Glutamatergic neuron (in vitro differentiated cells): ENCODE measurements at regions not wholly inside any gene's neighbourhood (a gene's known extent, or its start where the extent isn't known, plus 50 kb on each side); places are given as distances from the start of the nearest gene placed in this dataset.

Experiments used
- DNase-seq: peaks from one replicate; pipeline ENCODE4 v3.0.0; 2022
- H3K27ac Mint-ChIP-seq: one replicate; pipeline ENCODE4 v1.8.0; 2020; ENCODE audit warnings: mild to moderate bottlenecking, mixed read lengths, inconsistent platforms; ENCODE audit not compliant: unreplicated experiment
- H3K27me3 Mint-ChIP-seq: one replicate; pipeline ENCODE4 v1.8.0; 2020; ENCODE audit warnings: mild to moderate bottlenecking, moderate library complexity, mixed read lengths, inconsistent platforms; ENCODE audit not compliant: unreplicated experiment
- H3K36me3 Mint-ChIP-seq: one replicate; pipeline ENCODE4 v1.8.0; 2020; ENCODE audit warnings: mild to moderate bottlenecking, mixed read lengths, inconsistent platforms; ENCODE audit not compliant: unreplicated experiment
- H3K4me1 Mint-ChIP-seq: one replicate; pipeline ENCODE4 v1.8.0; 2020; ENCODE audit warnings: mild to moderate bottlenecking, low read depth, mixed read lengths, inconsistent platforms; ENCODE audit not compliant: unreplicated experiment
- H3K4me3 Mint-ChIP-seq: one replicate; pipeline ENCODE4 v1.8.0; 2020; ENCODE audit warnings: mild to moderate bottlenecking, mixed read lengths, inconsistent platforms; ENCODE audit not compliant: unreplicated experiment
- H3K9me3 Mint-ChIP-seq: one replicate; pipeline ENCODE4 v1.8.0; 2020; ENCODE audit warnings: mild to moderate bottlenecking, moderate library complexity, mixed read lengths, inconsistent platforms; ENCODE audit not compliant: unreplicated experiment
- TF ChIP-seq, protein P1 (sequence below): fragments of 200-600 bp; sonication (generic); IDR thresholded peaks from one replicate; pipeline ENCODE4 v1.5.0; 2021; ENCODE audit not compliant: partially characterized antibody, unreplicated experiment

DNA sequence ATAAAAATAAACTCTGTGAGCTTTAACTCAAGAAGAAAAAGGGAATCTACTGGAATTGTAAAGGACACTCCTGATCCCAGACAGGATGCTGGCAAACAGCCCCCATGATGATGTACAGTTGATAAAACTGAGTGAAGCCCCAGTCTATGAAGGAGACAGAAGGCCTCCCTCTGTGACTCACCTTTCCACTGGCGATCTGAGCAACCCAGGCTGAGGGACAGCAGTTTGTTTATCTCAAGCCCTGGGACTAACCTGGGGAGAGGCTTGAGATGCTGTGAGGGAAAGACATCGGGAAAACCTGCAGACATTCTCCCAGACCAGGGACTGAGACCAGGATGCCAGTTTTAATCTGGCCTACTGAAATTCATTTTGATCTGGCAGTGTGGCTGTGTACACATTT, 104.5 kb upstream of the CDH2 start:
- no peak overlapping the region for H3K4me3 Mint-ChIP-seq
- no peak overlapping the region for H3K27ac Mint-ChIP-seq
- H3K4me1 Mint-ChIP-seq = no peaks in the 10 kb centered on the region
- TF ChIP-seq, protein P1, sequence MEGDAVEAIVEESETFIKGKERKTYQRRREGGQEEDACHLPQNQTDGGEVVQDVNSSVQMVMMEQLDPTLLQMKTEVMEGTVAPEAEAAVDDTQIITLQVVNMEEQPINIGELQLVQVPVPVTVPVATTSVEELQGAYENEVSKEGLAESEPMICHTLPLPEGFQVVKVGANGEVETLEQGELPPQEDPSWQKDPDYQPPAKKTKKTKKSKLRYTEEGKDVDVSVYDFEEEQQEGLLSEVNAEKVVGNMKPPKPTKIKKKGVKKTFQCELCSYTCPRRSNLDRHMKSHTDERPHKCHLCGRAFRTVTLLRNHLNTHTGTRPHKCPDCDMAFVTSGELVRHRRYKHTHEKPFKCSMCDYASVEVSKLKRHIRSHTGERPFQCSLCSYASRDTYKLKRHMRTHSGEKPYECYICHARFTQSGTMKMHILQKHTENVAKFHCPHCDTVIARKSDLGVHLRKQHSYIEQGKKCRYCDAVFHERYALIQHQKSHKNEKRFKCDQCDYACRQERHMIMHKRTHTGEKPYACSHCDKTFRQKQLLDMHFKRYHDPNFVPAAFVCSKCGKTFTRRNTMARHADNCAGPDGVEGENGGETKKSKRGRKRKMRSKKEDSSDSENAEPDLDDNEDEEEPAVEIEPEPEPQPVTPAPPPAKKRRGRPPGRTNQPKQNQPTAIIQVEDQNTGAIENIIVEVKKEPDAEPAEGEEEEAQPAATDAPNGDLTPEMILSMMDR = no peak
- no peak for DNase-seq
- H3K9me3 Mint-ChIP-seq = no peaks in the 10 kb centered on the region
- no peaks in the 10 kb centered on the region for H3K36me3 Mint-ChIP-seq
- H3K27me3 Mint-ChIP-seq = no peaks in the 10 kb centered on the region

DNA sequence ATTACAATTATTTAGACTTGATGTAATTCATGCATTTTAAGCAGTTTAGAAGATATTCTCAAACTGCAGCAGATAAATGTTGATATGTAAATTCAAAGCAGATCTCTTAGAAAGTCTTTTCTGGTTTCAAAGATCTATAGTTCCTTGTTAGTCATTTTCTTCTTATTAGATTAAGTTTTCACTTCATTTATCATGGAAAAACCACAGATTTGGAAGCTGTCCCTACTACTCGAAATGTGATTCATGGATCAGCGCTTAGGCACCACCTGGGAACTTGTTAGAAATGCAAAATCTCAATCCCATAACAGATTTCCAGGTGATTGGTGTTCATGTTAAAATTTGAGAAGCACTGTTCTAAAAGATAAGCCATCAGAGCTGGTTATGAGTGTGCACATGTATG, 92.8 kb upstream of the CDH2 start:
- Mint-ChIP-seq H3K4me3 (no peak overlapping the region), H3K27ac (no peak overlapping the region), H3K9me3 (no peaks in the 10 kb centered on the region), H3K4me1 (no peaks in the 10 kb centered on the region), H3K27me3 (no peaks in the 10 kb centered on the region), H3K36me3 (no peaks in the 10 kb centered on the region)
- DNase-seq = no peak
- TF ChIP-seq, protein P1 = no peak

DNA sequence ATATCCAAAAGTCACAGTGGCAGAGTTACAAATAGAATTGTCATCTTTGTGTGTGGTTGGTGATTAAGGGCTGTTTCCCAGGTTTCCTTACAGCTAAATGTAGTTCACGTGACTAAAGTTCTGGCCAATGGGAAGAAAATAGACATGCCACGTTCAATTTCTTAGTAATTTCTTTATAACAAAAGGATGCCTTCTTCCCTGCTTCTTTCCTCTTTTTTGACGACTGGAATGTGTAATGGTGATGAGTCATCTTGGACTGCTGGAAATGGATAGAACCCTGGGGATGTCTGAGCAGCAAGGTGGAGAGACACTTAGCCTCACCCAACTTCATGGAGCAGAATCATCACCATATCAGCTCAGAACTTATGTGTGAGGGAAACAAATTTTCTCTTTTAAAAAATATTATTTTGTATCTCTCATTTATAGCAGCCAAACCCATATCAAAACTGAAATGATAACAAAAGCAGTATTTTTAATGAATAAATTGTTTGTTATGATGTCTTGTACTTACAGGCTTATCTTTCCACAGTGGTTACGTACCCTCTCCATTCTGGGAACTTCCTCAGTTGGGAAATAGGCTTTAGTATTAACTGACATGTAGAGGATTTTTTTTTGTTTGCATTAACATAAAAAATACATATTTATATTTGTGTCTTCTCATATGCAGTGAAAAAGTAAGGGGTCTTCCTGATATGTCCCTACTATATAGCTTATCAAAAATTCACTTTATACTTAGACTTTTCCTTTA, 91.1 kb upstream of the CDH2 start:
- Mint-ChIP-seq H3K27ac (no peak overlapping the region), H3K27me3 (no peaks in the 10 kb centered on the region), H3K9me3 (no peaks in the 10 kb centered on the region), H3K4me1 (no peaks in the 10 kb centered on the region), H3K36me3 (no peaks in the 10 kb centered on the region), H3K4me3 (no peak overlapping the region)
- TF ChIP-seq, protein P1 = no peak
- no peak for DNase-seq

DNA sequence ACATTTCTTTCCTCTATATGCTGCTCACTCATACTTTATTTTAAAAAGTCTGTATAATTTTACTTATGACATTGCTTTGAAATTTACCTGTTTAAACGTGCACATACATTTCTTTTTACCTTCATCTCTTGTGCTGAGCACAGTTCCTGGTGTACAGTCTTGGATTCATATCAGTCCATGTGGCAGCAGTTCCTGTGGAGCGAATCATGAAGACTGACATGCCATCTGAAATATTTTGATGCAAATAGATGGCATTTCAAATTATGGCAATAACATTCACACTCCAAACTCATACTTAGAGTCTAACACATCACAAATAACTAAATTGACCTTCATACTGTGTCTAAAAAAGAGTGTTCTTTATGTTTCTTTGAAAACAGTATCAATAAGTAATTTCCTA, 90.3 kb upstream of the CDH2 start:
- no peaks in the 10 kb centered on the region for H3K4me1 Mint-ChIP-seq
- H3K27ac Mint-ChIP-seq = no peak overlapping the region
- no peak for DNase-seq
- H3K36me3 Mint-ChIP-seq = no peaks in the 10 kb centered on the region
- no peaks in the 10 kb centered on the region for H3K9me3 Mint-ChIP-seq
- TF ChIP-seq, protein P1 = no peak
- H3K27me3 Mint-ChIP-seq = no peaks in the 10 kb centered on the region
- no peak overlapping the region for H3K4me3 Mint-ChIP-seq

DNA sequence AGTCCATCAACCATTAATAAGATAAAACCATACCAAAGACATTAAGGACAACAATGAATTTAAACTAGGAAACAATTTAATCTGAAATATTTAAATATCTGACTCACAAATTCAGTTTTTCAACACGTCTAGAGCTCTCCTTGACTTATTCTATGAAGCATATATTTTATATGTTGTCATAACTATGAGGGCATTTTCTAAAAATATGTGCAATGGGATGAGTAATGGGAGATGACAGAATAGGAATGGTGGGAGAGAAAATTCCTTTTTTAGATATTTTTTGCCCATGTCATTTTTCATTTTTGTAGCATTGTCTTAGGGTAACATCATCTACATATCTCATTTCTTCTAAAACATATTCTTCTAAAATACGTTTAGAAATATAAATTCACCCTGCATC, 79.2 kb upstream of the CDH2 start:
- H3K27me3 Mint-ChIP-seq = no peaks in the 10 kb centered on the region
- H3K36me3 Mint-ChIP-seq = no peaks in the 10 kb centered on the region
- no peaks in the 10 kb centered on the region for H3K4me1 Mint-ChIP-seq
- H3K9me3 Mint-ChIP-seq = no peaks in the 10 kb centered on the region
- no peak overlapping the region for H3K27ac Mint-ChIP-seq
- TF ChIP-seq, protein P1 = no peak
- DNase-seq = no peak
- no peak overlapping the region for H3K4me3 Mint-ChIP-seq
